PFSK-1 (cell line): ENCODE measurements at regions not wholly inside any gene's neighbourhood (a gene's known extent, or its start where the extent isn't known, plus 50 kb on each side); places are given as distances from the start of the nearest gene placed in this dataset.

Experiments used
- FOXP2 ChIP-seq: optimal IDR thresholded peaks from 2 replicates; pipeline ENCODE3; 2011; ENCODE audit warnings: borderline replicate concordance, control low read depth, inconsistent platforms; ENCODE audit not compliant: insufficient read depth; ENCODE audit errors: extremely low read length, extremely low read depth
- POLR2AphosphoS5 ChIP-seq: IDR thresholded peaks from 2 replicates; pipeline ENCODE4 v1.6.1; 2012; ENCODE audit warnings: low read depth, mild to moderate bottlenecking, control low read depth, low read length, moderate library complexity
- SIN3A ChIP-seq: IDR thresholded peaks from 2 replicates; pipeline ENCODE4 v1.6.1; 2012; ENCODE audit warnings: mild to moderate bottlenecking, low read length, moderate library complexity, borderline replicate concordance; ENCODE audit not compliant: insufficient read depth
- TAF1 ChIP-seq: IDR thresholded peaks from 2 replicates; pipeline ENCODE4 v1.6.1; 2012; ENCODE audit warnings: low read length, control low read depth, borderline replicate concordance; ENCODE audit not compliant: insufficient read depth
- TF ChIP-seq, protein P1 (sequence below), 2 experiments: IDR thresholded peaks; 2 replicates each; pipeline versions ENCODE4 v1.6.1 to v1.8.0; 2011 to 2012; ENCODE audit warnings: low read depth in 2 of 2, low read length in 2 of 2, control low read depth in 1 of 2, inconsistent platforms in 1 of 2, mild to moderate bottlenecking in 1 of 2, moderate library complexity in 1 of 2; ENCODE audit not compliant: insufficient read depth in 1 of 2

DNA sequence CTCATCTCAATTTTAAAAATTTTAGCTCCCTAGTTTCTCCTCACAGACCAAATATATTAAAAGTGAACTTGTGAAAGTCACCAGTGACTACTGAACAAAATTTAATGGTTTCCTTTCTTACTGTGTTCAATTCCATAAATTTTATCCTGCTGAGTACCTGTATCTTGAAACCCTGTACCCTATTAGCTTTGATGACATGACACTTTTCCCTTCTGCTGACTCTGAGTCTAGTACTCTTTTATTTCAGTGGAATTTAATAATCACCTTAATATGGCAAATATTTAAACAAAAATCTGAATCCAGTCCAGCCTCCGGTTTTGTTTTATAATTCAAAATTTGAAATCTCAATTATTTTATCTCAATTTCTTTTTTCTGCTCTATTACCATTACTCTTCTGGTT is 203.1 kb upstream of the NUDT6 start:
- no peak for TF ChIP-seq FOXP2
- TF ChIP-seq POLR2AphosphoS5: no peak
- TF ChIP-seq SIN3A: no peak
- TF ChIP-seq TAF1: no peak
- TF ChIP-seq, protein P1, sequence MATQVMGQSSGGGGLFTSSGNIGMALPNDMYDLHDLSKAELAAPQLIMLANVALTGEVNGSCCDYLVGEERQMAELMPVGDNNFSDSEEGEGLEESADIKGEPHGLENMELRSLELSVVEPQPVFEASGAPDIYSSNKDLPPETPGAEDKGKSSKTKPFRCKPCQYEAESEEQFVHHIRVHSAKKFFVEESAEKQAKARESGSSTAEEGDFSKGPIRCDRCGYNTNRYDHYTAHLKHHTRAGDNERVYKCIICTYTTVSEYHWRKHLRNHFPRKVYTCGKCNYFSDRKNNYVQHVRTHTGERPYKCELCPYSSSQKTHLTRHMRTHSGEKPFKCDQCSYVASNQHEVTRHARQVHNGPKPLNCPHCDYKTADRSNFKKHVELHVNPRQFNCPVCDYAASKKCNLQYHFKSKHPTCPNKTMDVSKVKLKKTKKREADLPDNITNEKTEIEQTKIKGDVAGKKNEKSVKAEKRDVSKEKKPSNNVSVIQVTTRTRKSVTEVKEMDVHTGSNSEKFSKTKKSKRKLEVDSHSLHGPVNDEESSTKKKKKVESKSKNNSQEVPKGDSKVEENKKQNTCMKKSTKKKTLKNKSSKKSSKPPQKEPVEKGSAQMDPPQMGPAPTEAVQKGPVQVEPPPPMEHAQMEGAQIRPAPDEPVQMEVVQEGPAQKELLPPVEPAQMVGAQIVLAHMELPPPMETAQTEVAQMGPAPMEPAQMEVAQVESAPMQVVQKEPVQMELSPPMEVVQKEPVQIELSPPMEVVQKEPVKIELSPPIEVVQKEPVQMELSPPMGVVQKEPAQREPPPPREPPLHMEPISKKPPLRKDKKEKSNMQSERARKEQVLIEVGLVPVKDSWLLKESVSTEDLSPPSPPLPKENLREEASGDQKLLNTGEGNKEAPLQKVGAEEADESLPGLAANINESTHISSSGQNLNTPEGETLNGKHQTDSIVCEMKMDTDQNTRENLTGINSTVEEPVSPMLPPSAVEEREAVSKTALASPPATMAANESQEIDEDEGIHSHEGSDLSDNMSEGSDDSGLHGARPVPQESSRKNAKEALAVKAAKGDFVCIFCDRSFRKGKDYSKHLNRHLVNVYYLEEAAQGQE (IDR thresholded peaks at IDR 0.05; ENCODE audit: insufficient read depth in 1 of 2, low read depth in 2 of 2, low read length in 2 of 2): no peak

- TF ChIP-seq SIN3A (no peak), FOXP2 (no peak), TAF1 (no peak), POLR2AphosphoS5 (no peak)
- TF ChIP-seq, protein P1 (IDR thresholded peaks at IDR 0.05; ENCODE audit: insufficient read depth in 1 of 2, low read depth in 2 of 2, low read length in 2 of 2): no peak
These were observed 204.8 kb upstream of the NUDT6 start for GRCh38 chr4:123127218-123127617.

DNA sequence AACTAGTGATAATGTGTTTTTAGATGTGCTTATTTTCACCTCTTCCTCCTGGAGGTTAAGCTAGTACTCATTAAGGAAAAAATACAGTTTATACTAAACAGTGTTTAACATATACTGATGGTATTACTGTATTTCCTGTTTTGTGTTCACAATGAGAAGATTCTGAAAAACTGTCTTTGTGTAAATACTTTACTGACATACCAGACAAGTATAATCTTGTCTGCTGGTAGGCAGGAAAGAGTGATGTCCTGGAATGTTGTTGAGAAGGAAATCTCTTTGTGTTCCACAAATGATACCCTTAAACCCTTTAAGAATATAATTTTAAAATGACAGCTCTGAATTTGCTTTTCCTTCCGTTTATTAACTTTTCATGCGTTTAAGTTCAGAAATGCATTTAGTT is 205.5 kb upstream of the NUDT6 start:
- TF ChIP-seq FOXP2: no peak
- TF ChIP-seq, protein P1 (IDR thresholded peaks at IDR 0.05; ENCODE audit: insufficient read depth in 1 of 2, low read depth in 2 of 2, low read length in 2 of 2): no peak
- no peak for TF ChIP-seq POLR2AphosphoS5
- TF ChIP-seq TAF1: no peak
- no peak for TF ChIP-seq SIN3A

DNA sequence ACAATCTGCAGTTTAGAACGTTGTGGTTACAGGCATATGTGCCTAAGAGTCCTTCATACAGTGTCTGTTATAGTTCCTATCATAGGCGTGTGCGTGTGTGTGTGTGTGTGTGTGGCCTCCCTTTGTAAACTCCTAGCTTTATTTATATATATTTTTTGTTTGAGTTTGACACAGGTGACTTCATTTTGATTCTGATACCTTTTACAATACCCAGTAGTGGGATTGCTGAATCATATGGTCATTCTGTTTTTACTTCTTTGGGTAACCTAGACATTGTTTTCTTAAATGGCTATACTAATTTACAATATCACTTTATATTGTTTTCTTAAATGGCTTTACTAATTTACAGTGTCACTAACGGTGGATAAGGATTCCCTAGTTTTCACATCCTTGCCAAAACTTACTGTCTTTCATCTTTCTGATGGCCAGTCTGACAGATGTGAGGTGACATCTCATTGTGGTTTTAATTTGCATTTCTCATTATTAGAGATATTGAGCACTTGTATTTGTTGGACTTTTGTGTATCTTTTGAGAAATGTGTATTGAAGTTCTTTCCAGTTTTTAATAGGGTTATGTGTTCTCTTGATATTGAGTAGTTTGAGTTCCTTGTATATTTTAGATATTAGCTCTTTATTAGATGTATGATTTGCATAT is 211.1 kb upstream of the NUDT6 start:
- TF ChIP-seq FOXP2 (no peak), SIN3A (no peak), TAF1 (no peak), POLR2AphosphoS5 (no peak)
- TF ChIP-seq, protein P1 (IDR thresholded peaks at IDR 0.05; ENCODE audit: insufficient read depth in 1 of 2, low read depth in 2 of 2, low read length in 2 of 2): no peak
